Neural progenitor cell (in vitro differentiated cells): ENCODE measurements at regions not wholly inside any gene's neighbourhood (a gene's known extent, or its start where the extent isn't known, plus 50 kb on each side); places are given as distances from the start of the nearest gene placed in this dataset.

Source experiments
- CTCF ChIP-seq: fragments of 200-600 bp; sonication (generic); IDR thresholded peaks from 2 replicates; pipeline ENCODE4 v1.5.1; 2017; ENCODE audit warnings: antibody characterized with exemption, mild to moderate bottlenecking
- EZH2 ChIP-seq: fragments of 200-600 bp; sonication (generic); IDR thresholded peaks from 2 replicates; pipeline ENCODE4 v1.6.1; 2017; ENCODE audit warnings: antibody characterized with exemption, mild to moderate bottlenecking, moderate library complexity
- EZH2phosphoT487 ChIP-seq: fragments of 200-600 bp; sonication (generic); IDR thresholded peaks from 2 replicates; pipeline ENCODE4 v1.6.1; 2017; ENCODE audit warnings: antibody characterized with exemption

- TF ChIP-seq CTCF (peak; percentile 84), EZH2phosphoT487 (no peak), EZH2 (no peak)
These were observed 492.0 kb downstream of the TNS1 start for GRCh38 chr2:217510771-217511291.
